Uterus (tissue), 3 donors: ENCODE measurements at regions not wholly inside any gene's neighbourhood (a gene's known extent, or its start where the extent isn't known, plus 50 kb on each side); places are given as distances from the start of the nearest gene placed in this dataset.
"Not testable (repeated sequence)": the region's sequence is repeated elsewhere in the genome, so short reads cannot be mapped to it uniquely, and the experiment has no call there.

Experiments used
- DNase-seq, 2 donors: peaks; one replicate each; pipeline ENCODE4 v3.0.0-alpha.2; 2019 to 2020
- H3K27ac ChIP-seq, 2 donors: fragments of 200-600 bp; sonication (generic); 1 replicate in 1 of 2; 2 replicates in 1 of 2; pipeline ENCODE4 v1.5.1; 2016 to 2018
- H3K27me3 ChIP-seq, 2 donors: fragments of 200-600 bp; sonication (generic); one replicate each; pipeline ENCODE4 v1.5.1; 2018 to 2019; ENCODE audit warnings: control low read depth in 1 of 2
- H3K36me3 ChIP-seq, 2 donors: fragments of 200-600 bp; sonication (generic); one replicate each; pipeline ENCODE4 v1.5.1; 2019; ENCODE audit warnings: control low read depth in 1 of 2
- H3K4me1 ChIP-seq, 2 donors: fragments of 200-600 bp; sonication (generic); one replicate each; pipeline ENCODE4 v1.5.1; 2018 to 2019; ENCODE audit warnings: control low read depth in 1 of 2
- H3K4me3 ChIP-seq, 2 donors: fragments of 200-600 bp; sonication (generic); 1 replicate in 1 of 2; 2 replicates in 1 of 2; pipeline ENCODE4 v1.5.1; 2018 to 2019; ENCODE audit warnings: mild to moderate bottlenecking in 1 of 2
- H3K9me3 ChIP-seq, 2 donors: fragments of 200-600 bp; sonication (generic); one replicate each; pipeline ENCODE4 v1.5.1; 2019; ENCODE audit warnings: control low read depth in 1 of 2
- POLR2A ChIP-seq, 2 donors: fragments of 450-650 bp; IDR thresholded peaks; one replicate each; pipeline ENCODE4 v1.6.1; 2016; ENCODE audit warnings: antibody characterized with exemption in 2 of 2, mild to moderate bottlenecking in 1 of 2, moderate library complexity in 1 of 2
- intact Hi-C: fragments of 100-400 bp; cut with DNase I; formaldehyde crosslinking; loops from one replicate; pipeline ENCODE4 v1.15.1; 2023; ENCODE audit warnings: low total_unique reads
- TF ChIP-seq, protein P1 (sequence below), 4 experiments: fragments of 200-600 bp in 2 of 4; fragments of 450-650 bp in 2 of 4; sonication (generic) in 2 of 4; IDR thresholded peaks; one replicate each; pipeline ENCODE4 v1.5.1; 2016 to 2019; ENCODE audit warnings: antibody characterized with exemption in 4 of 4, mild to moderate bottlenecking in 2 of 4, moderate library complexity in 1 of 4
- donor health status: DM: yes; HTN: yes; CAD: no.

GRCh38 chr9:124084087-124084486 lies 72.5 kb downstream of the LHX2 start:
- no peaks in the 10 kb centered on the region for H3K36me3 ChIP-seq
- H3K9me3 ChIP-seq, result no peaks in the 10 kb centered on the region
- H3K4me3 ChIP-seq, result no peak overlapping the region
- intact Hi-C loops, result no loop called here
- no peak for DNase-seq
- TF ChIP-seq POLR2A (IDR thresholded peaks at IDR 0.05), result no peak
- TF ChIP-seq, protein P1, sequence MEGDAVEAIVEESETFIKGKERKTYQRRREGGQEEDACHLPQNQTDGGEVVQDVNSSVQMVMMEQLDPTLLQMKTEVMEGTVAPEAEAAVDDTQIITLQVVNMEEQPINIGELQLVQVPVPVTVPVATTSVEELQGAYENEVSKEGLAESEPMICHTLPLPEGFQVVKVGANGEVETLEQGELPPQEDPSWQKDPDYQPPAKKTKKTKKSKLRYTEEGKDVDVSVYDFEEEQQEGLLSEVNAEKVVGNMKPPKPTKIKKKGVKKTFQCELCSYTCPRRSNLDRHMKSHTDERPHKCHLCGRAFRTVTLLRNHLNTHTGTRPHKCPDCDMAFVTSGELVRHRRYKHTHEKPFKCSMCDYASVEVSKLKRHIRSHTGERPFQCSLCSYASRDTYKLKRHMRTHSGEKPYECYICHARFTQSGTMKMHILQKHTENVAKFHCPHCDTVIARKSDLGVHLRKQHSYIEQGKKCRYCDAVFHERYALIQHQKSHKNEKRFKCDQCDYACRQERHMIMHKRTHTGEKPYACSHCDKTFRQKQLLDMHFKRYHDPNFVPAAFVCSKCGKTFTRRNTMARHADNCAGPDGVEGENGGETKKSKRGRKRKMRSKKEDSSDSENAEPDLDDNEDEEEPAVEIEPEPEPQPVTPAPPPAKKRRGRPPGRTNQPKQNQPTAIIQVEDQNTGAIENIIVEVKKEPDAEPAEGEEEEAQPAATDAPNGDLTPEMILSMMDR (IDR thresholded peaks at IDR 0.05), result no peak
- no peaks in the 10 kb centered on the region for H3K4me1 ChIP-seq
- H3K27me3 ChIP-seq, result no peaks in the 10 kb centered on the region
- no peak overlapping the region for H3K27ac ChIP-seq

DNA sequence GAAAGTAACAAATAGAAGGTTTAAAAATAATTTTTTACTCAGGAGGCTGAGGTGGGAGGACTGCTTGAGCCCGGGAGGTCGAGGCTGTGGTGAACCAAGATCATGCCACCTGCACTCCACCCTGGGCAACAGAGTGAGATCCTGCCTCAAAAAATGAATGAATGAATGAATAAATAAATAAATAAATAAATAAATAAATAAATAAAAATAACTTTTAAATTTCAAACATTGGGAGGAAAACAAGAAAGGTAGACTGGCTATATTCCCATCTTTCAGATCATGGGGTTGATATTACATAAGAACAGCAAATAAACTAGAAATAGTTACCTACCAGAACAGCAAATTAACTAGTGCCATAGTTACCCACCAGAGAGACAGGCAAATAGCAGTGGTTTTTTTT lies 75.7 kb downstream of the LHX2 start:
- Histone ChIP-seq H3K27ac (no peak overlapping the region), H3K9me3 (no peaks in the 10 kb centered on the region), H3K27me3 (no peaks in the 10 kb centered on the region), H3K4me3 (no peak overlapping the region), H3K4me1 (no peaks in the 10 kb centered on the region), H3K36me3 (no peaks in the 10 kb centered on the region)
- no peak for DNase-seq
- intact Hi-C loops, result no loop called here
- TF ChIP-seq, protein P1 (IDR thresholded peaks at IDR 0.05), result no peak
- no peak for TF ChIP-seq POLR2A (IDR thresholded peaks at IDR 0.05)

DNA sequence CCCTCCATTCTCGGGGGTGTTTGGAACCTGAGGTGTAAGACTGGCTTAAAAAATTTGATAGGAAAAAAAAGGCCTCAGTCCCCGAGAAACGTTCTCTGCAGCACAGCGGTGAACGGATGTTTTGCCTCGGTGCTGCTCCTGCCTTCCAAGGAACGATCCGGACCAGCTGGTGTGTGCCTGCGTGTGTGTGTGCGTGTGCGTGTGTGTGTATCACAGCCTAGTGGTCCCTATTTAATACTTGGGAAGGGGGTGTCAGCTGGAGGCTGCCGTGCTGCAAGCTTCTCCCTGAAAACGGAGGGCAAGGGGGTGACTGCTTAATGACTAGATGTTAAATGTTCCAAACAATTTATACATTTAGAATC lies 76.9 kb downstream of the LHX2 start:
- no peaks in the 10 kb centered on the region for H3K4me1 ChIP-seq
- no peak for DNase-seq
- no peaks in the 10 kb centered on the region for H3K36me3 ChIP-seq
- H3K27me3 ChIP-seq, result no peaks in the 10 kb centered on the region
- no peak overlapping the region for H3K27ac ChIP-seq
- intact Hi-C loops, result no loop called here
- TF ChIP-seq, protein P1 (IDR thresholded peaks at IDR 0.05), result no peak
- no peak for TF ChIP-seq POLR2A (IDR thresholded peaks at IDR 0.05)
- no peak overlapping the region for H3K4me3 ChIP-seq
- H3K9me3 ChIP-seq, result no peaks in the 10 kb centered on the region

DNA sequence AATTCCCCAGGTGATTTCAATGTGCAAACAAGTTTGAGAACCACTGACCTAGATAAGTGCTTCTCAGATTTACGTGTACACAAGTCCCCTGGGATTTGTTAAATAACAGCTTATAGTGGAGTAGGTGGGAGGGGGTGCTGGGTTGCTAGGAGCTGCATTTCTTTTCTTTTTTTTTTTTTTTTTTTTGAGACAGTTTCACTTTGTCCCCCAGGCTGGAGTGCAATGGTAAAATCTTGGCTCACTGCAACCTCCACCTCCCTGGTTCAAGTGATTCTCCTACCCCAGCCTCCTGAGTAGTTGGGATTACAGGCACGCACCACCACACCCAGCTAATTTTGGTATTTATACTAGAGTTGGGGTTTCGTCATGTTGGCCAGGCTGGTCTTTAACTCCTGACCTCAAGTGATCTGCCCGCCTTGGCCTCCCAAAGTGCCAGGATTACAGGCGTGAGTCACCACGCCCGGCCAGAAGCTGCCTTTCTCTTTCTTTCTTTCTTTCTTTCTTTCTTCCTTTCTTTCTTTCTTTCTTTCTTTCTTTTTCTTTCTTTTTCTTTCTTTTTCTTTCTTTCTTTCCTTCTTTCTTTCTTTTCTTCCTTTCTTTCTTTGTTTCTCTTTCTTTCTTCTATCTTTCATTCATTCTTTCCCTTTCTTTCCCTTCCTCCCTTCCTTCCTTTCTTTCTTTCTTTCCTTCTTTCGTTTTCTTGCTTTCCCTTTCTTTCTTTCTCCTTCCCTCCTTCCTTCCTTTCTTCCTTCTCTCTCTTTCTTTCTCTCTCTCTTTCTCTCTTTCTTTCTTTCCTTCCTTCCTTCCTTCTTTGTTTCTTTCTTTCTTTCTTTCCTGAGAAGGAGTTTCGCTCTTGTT lies 78.3 kb downstream of the LHX2 start:
- H3K27ac ChIP-seq, H3K27me3 ChIP-seq, DNase-seq, H3K4me1 ChIP-seq, H3K36me3 ChIP-seq, H3K4me3 ChIP-seq, H3K9me3 ChIP-seq, intact Hi-C loops: not testable (repeated sequence)

- Histone ChIP-seq H3K4me1 (no peaks in the 10 kb centered on the region), H3K9me3 (no peaks in the 10 kb centered on the region), H3K4me3 (no peak overlapping the region), H3K27ac (no peak overlapping the region), H3K27me3 (no peaks in the 10 kb centered on the region), H3K36me3 (no peaks in the 10 kb centered on the region)
- TF ChIP-seq POLR2A (IDR thresholded peaks at IDR 0.05), result no peak
- TF ChIP-seq, protein P1 (IDR thresholded peaks at IDR 0.05), result no peak
- intact Hi-C loops, result no loop called here
- no peak for DNase-seq
Measured at GRCh38 chr9:124098141-124098905, 86.8 kb downstream of the LHX2 start.
